Loucy (cell line): ENCODE measurements at regions not wholly inside any gene's neighbourhood (a gene's known extent, or its start where the extent isn't known, plus 50 kb on each side); places are given as distances from the start of the nearest gene placed in this dataset.

ENCODE experiments used
- EZH2phosphoT487 ChIP-seq: fragments of 200-600 bp; IDR thresholded peaks from 2 replicates; pipeline ENCODE4 v1.6.1; 2018; ENCODE audit warnings: antibody characterized with exemption, mild to moderate bottlenecking, moderate library complexity, borderline replicate concordance
- TF ChIP-seq, protein P1 (sequence below): fragments of 200-600 bp; sonication (generic); conservative IDR thresholded peaks from 2 replicates; pipeline ENCODE4 v1.5.1; 2014; ENCODE audit warnings: mild to moderate bottlenecking, antibody characterized with exemption, low read length

DNA sequence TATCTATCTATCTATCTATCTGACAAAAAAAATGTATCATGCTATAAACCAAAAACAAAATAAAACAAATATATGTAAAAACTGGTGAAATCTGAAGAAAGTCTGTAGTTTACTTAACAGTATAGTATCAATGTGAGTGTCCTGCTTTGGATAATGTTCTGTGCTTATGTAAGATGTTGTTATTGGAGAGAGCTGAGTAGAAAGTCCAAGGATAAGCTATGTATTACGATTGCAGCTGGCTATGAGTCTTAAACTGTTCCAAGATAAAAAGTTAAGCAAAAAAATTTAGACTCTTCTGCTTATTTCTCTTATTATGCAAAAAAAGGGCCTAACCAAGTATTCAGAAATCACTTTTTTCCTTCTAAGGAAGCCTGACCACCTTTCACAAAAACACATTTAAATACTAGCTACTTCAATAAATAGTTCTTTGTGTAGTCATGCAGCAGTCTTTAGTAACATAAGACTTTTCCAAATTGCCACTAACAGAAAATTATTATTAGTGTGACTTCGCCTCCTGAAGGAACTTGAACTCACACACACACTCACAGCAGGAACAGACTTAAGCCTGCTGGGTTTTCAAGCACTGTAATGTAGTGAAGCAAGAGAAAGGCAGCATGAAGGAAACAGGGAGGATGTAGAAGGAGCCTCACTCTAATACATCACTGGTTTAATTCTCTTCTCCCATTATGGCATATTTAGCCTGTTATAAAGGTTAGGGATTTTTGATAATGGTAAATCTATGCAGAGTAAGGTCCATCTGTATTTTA is 265.8 kb upstream of the GJE1 start:
- TF ChIP-seq, protein P1, sequence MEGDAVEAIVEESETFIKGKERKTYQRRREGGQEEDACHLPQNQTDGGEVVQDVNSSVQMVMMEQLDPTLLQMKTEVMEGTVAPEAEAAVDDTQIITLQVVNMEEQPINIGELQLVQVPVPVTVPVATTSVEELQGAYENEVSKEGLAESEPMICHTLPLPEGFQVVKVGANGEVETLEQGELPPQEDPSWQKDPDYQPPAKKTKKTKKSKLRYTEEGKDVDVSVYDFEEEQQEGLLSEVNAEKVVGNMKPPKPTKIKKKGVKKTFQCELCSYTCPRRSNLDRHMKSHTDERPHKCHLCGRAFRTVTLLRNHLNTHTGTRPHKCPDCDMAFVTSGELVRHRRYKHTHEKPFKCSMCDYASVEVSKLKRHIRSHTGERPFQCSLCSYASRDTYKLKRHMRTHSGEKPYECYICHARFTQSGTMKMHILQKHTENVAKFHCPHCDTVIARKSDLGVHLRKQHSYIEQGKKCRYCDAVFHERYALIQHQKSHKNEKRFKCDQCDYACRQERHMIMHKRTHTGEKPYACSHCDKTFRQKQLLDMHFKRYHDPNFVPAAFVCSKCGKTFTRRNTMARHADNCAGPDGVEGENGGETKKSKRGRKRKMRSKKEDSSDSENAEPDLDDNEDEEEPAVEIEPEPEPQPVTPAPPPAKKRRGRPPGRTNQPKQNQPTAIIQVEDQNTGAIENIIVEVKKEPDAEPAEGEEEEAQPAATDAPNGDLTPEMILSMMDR: no peak
- no peak for TF ChIP-seq EZH2phosphoT487
